Middle frontal gyrus (tissue), 1 donor: ENCODE measurements at regions not wholly inside any gene's neighbourhood (a gene's known extent, or its start where the extent isn't known, plus 50 kb on each side); places are given as distances from the start of the nearest gene placed in this dataset.
"Not testable (repeated sequence)": the region's sequence is repeated elsewhere in the genome, so short reads cannot be mapped to it uniquely, and the experiment has no call there.

Source experiments
- DNase-seq: peaks from one replicate; pipeline ENCODE4 v3.0.0-alpha.2; 2015; ENCODE audit warnings: low spot score; ENCODE audit errors: extremely low spot score

- DNase-seq = no peak
Observed at GRCh38 chr1:30368651-30369240, 354.6 kb downstream of the MATN1 start.

GRCh38 chr1:30366911-30367310 is 356.5 kb downstream of the MATN1 start:
- DNase-seq = no peak

GRCh38 chr1:30366199-30366598 is 357.2 kb downstream of the MATN1 start:
- no peak for DNase-seq

- DNase-seq = no peak
Observed at GRCh38 chr1:30365596-30365995, 357.8 kb downstream of the MATN1 start.

GRCh38 chr1:30363031-30363430 is 360.4 kb downstream of the MATN1 start:
- DNase-seq = no peak

- DNase-seq = no peak
Observed at GRCh38 chr1:30362603-30362990, 360.8 kb downstream of the MATN1 start.

GRCh38 chr1:30361890-30362602 is 361.3 kb downstream of the MATN1 start:
- not testable (repeated sequence) for DNase-seq

- DNase-seq = no peak
Observed at GRCh38 chr1:30360753-30361152, 362.6 kb downstream of the MATN1 start.

GRCh38 chr1:30360281-30360680 is 363.1 kb downstream of the MATN1 start:
- DNase-seq = no peak

GRCh38 chr1:30359539-30360220 is 363.7 kb downstream of the MATN1 start:
- no peak for DNase-seq

GRCh38 chr1:30358500-30358899 is 364.9 kb downstream of the MATN1 start:
- DNase-seq = no peak

GRCh38 chr1:30356839-30357238 is 366.5 kb downstream of the MATN1 start:
- no peak for DNase-seq

- no peak for DNase-seq
Observed at GRCh38 chr1:30354410-30354809, 369.0 kb downstream of the MATN1 start.

- DNase-seq = no peak
Observed at GRCh38 chr1:30353637-30354036, 369.7 kb downstream of the MATN1 start.

- no peak for DNase-seq
Observed at GRCh38 chr1:30348147-30348546, 375.2 kb downstream of the MATN1 start.

- DNase-seq = no peak
Observed at GRCh38 chr1:30345491-30346130, 377.8 kb downstream of the MATN1 start.

- no peak for DNase-seq
Observed at GRCh38 chr1:30343562-30343961, 379.8 kb downstream of the MATN1 start.

- no peak for DNase-seq
Observed at GRCh38 chr1:30342535-30343141, 380.7 kb downstream of the MATN1 start.

GRCh38 chr1:30340934-30341333 is 382.5 kb downstream of the MATN1 start:
- DNase-seq = no peak

- no peak for DNase-seq
Observed at GRCh38 chr1:30339866-30340265, 383.5 kb downstream of the MATN1 start.

- DNase-seq = no peak
Observed at GRCh38 chr1:30338765-30339164, 384.6 kb downstream of the MATN1 start.

GRCh38 chr1:30337324-30337620 is 386.1 kb downstream of the MATN1 start:
- no peak for DNase-seq
